Fibroblast of skin of back (primary cell): ENCODE measurements at regions not wholly inside any gene's neighbourhood (a gene's known extent, or its start where the extent isn't known, plus 50 kb on each side); places are given as distances from the start of the nearest gene placed in this dataset.
"Not testable (repeated sequence)": the region's sequence is repeated elsewhere in the genome, so short reads cannot be mapped to it uniquely, and the experiment has no call there.

ENCODE experiments used
- DNase-seq: peaks from one replicate; pipeline ENCODE4 v3.0.0-alpha.2; 2013

DNA sequence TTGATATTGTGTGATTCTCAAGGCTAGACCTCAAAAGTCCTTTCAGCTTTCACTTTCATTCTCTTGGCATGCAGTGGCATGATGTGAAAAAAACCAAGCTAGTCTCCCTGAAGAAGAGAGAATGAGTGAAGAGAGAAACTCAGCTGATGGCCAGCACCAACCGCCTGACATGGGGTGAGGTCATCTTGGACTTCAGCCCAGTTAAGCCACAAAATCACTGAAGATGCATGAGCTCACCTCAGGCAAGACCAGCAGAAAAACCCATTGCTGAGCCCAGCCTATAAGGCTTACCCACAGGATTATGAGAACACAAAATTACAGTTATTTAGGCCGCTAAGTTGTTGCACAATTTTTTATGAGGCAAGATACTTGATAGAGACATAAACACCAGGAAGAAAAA, 496.5 kb downstream of the TOX3 start:
- DNase-seq = peak; percentile 12

- no peak for DNase-seq
These were observed 511.5 kb downstream of the TOX3 start for GRCh38 chr16:52035436-52035835.

DNA sequence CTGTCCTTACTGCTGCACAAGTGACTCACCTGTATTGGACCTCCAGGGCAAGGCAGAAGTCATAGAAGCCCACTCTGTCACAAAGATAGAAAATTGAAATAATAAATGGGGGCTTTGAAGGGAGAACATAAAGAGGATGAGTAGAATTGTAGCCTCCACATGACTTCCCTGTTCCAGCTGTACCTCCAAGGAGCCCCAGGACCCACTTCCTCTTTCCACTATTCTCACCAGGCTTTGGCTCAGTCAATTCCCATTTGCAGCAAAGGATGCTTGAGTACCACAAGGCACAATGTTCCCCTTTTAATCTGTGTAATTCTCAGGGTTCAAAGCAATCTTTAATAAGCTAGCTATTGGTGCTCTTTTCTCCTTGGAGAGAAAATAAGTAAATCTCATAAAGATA, 512.1 kb downstream of the TOX3 start:
- no peak for DNase-seq

DNA sequence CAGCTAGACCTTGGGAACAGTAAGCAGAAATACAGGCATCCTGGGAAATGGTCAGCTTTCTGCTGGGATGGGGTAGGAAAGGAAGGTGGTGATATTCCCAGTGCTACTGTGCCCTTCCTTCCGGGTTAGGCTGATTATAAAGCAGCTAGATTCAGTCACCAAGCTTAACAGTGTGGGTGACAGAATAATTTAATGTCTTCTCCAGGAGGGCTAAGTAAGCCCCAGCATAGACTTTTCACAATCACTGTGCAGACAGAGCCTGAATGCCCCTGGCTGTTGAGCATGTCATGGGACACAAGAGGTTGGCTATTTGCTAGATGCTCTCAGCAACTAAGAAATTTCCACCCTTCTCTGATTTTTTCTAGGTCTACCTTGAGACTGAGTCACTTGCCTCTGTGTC, 513.0 kb downstream of the TOX3 start:
- DNase-seq = no peak

DNA sequence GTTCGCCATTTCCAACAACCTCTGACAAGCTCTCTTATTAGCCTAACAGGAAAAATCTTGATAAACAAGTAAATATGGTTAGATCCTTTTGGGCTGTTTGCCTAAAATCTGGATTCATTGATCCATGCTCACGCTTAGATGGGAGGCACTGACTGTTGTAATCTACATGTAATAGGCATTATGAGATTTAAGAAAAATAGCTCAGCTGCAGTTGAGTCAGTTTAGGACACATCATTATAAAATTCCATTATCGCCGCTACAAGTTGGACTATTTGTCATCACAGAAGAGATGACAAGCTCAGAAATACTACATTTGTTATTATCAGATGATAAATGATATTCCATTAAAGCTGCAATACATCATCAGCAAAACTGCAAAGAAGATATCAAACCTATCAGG, 524.0 kb downstream of the TOX3 start:
- DNase-seq = no peak

GRCh38 chr16:52022177-52022576, 524.8 kb downstream of the TOX3 start:
- no peak for DNase-seq

GRCh38 chr16:52016387-52016786, 530.6 kb downstream of the TOX3 start:
- no peak for DNase-seq

- no peak for DNase-seq
These were observed 541.4 kb downstream of the TOX3 start for GRCh38 chr16:52005551-52005950.

DNA sequence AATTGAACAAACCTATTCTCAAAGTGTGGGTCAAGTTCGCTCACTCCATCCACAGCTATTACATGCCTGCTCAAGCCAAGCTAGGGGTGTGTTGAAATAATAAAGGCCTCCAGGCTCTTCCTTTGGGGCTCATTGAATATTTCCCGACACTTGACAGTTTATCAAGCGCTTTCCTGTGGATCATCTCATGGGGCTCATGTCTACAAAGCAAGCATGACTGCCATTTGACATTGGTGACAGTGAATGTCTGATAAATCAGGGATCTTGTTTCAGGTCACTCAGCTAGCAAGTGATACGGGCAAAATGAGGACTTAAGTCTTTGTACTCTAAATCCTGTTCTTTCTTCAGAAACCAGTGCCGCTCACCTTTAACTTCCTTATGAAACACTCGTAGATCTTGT, 542.6 kb downstream of the TOX3 start:
- DNase-seq = no peak

DNA sequence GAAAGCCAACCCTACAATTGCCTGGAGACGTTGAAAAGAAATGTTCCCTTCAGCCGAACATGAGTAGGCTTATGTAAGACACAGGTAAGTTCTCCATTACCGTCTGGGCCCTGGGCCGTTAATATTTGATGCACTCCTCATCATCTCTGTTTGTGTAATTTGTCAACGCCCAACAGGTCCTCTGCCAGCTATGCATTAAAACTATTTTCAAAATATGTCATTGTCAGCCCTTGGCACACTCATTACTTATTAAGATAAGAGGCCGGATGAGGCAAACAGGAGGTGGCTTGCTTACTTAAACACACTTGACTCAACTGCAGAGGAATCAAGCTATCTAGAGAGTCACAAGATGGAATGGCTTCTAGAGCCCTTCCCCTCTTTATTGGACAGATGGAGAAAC, 544.9 kb downstream of the TOX3 start:
- DNase-seq = no peak

- no peak for DNase-seq
These were observed 550.4 kb downstream of the TOX3 start for GRCh38 chr16:51996516-51996915.

DNA sequence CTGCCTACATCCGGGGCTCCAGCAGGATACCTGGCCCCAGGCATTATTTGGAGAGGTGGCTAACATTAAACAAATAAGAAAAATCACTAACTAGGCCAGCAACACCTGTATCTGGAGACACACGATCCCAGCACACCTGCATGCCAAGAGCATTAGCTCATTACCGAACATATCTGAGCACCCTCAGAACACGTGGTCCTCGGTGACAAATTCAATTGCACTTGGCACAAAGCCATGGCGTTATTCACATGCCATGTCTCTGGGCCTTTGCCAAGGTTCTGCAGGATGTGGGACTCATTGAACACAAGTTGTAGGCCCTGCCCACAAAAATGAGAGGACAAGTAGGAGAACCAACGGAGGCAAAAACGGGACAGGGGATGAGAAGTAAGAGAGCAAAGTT, 552.3 kb downstream of the TOX3 start:
- peak; percentile 3 for DNase-seq

GRCh38 chr16:51989637-51990230, 557.2 kb downstream of the TOX3 start:
- DNase-seq = no peak

- no peak for DNase-seq
These were observed 558.0 kb downstream of the TOX3 start for GRCh38 chr16:51988977-51989376.

GRCh38 chr16:51987519-51987918, 559.4 kb downstream of the TOX3 start:
- no peak for DNase-seq

DNA sequence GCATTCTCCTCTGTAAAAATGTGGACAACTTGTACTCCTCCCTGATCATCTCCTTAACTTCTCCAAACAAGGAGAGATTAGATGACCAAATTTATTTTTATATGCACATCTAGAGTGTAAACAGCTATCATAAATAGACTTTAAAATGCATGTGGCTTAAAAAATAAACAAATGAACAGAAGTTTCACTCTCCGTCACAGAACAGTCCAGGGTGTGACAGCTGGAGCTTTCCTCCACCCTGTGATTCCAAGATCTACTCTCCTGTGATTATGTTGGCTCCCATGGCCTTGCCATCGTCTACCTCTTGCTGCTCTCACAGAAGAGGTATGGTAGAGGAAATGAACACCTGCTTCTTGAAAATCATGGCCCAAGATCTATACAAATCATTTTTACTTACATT, 560.2 kb downstream of the TOX3 start:
- no peak for DNase-seq

- DNase-seq = no peak
These were observed 560.6 kb downstream of the TOX3 start for GRCh38 chr16:51986301-51986700.

GRCh38 chr16:51985126-51985525, 561.8 kb downstream of the TOX3 start:
- DNase-seq = no peak

DNA sequence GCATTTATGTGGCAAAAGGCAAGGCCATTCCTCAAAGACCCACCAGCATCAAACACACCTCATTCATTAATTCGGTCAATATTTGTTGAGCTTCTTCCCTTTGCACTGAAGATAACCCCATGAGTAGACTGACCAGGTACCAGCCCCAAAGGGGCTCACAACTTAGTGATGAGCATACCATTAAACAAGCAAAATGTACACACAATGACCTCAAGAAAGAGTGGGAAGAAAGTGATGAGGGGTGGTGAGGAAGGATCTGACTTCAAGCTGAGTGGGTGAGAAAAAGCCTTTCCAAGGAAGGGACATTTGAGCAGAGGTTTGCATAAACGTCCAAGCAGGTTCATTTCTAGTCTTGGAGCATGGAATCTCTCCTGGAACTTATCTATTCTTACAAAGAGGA, 562.5 kb downstream of the TOX3 start:
- no peak for DNase-seq

- DNase-seq = peak; percentile 64
These were observed 563.9 kb downstream of the TOX3 start for GRCh38 chr16:51982715-51983680.

GRCh38 chr16:51981725-51982124, 565.2 kb downstream of the TOX3 start:
- no peak for DNase-seq

DNA sequence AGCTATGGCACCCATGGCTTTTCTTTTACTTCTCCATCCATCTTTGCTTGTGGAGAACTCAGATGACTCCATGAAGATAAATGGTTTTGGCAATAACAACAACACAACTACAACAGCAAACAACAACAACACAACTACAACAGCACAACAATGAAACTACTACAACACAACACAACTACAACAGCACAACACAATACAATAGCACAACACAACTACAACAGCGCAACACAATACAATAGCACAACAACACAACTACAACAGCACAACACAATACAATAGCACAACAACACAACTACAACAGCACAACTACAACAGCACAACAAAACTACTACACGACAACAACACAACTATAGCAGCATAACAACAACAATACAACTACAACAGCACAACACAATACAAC, 569.4 kb downstream of the TOX3 start:
- not testable (repeated sequence) for DNase-seq

DNA sequence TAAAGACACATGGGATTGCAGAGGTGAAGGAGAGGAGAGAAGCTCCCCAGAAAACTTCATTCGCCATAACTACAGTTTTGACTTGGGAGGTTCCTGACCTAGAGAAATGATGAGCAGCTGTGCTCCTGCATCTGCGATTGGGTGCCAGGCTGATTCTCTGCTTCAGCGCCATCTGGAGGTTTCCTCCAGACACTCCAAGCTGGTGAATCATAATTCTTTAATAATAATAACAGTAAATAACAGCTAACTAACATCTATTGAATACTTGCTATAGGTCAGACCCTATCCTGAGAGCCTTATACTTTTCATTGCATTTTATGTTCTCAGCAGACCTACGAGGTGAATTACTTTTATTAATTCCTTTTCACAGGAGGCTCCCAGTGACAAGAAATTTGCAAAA, 575.8 kb downstream of the TOX3 start:
- DNase-seq = peak; percentile 17

DNA sequence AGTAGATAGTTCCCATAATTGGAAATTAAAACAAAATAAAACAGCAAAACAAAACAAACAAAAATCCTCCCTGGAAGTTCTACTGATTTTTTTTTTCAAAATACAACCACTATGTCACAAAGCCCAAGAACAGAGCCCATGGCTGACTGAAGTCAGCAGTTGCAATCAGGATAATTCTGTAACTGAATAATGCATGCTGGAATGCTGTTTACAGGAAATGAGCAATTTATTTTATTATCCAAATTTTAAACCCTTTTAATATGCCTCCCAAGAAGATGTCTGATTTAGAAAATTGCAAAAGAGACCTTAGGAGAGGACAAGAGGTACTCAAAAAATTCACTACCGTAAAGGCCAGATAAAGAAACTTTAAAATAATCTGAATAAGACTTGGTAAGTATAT, 578.2 kb downstream of the TOX3 start:
- no peak for DNase-seq
